Dedifferentiated amniotic fluid mesenchymal stem cell (primary cell): ENCODE measurements at regions not wholly inside any gene's neighbourhood (a gene's known extent, or its start where the extent isn't known, plus 50 kb on each side); places are given as distances from the start of the nearest gene placed in this dataset.
"Not testable (repeated sequence)": the region's sequence is repeated elsewhere in the genome, so short reads cannot be mapped to it uniquely, and the experiment has no call there.

Experiments used
- DNase-seq: peaks from one replicate; pipeline ENCODE4 v3.0.0-alpha.2; 2016; ENCODE audit errors: extremely low spot score

DNA sequence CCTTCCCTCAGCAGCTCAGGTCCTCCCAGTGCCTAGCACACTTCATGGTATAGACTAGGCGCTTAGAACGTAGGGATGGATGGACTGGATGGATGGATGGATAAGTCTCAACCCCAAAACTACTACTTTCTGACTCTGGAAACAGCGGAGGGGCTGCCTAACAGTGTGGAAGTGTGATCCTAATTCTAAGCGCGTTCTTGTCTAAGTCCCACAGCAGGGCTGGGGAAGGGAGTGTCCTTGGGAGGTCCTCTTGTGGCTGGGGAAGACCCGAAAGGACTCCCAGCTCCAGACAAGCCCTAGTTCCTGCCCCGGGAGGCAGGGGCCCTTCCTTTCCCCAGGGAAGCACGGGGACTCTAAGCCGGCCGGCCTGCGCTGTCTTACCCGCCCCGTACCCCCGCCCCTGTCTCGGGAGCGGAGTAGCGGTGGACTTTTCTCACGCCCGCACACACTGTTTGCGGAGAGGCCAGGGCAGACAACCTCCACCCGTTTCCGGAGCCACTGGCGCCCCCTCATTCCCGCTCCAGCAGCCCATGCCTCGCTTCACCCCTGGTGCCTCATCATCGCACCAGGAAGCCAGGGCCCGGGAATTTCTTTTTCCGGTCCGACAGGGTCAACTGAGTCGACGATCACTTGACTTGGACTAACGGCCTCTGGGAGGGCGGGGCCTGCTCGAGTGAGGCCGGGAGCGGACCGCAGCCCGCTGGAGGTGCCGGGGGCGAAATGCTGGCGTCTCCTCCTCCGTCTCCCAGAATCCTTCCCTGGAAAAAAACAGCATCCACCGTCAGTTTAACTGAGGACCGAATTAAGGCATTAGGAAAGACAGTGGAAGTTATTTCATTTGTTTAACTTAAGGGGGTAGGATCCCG, 133.3 kb downstream of the TBC1D2B start:
- DNase-seq, result peak; percentile 45

DNA sequence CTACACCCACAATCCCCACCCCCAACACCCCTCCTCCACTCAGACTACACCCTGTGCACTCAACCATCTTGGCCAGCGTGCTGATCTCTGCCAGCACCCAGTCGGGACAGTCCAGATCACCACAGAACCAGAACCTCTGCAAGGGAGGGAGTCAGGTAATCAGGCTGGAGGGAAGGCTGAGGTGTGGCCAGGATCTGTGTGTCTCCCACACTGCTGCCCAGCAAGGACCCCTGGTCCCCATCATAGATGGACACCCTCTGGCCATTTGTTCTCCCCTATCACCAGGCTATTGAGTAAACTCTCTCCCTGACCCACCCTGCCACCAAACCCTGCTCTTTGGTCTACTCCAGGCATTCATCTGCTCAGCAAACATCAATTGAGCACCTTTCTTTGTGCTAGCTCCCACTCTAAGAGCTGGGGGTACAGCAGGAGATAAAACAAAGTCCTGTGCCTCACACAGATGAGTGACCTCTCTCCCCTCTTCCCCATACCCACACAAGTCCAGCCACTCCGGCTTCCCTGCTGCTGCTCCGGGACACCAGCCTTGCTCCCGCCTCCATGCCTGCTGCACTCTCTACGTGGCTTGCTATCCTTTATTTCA, 134.8 kb downstream of the TBC1D2B start:
- no peak for DNase-seq

DNA sequence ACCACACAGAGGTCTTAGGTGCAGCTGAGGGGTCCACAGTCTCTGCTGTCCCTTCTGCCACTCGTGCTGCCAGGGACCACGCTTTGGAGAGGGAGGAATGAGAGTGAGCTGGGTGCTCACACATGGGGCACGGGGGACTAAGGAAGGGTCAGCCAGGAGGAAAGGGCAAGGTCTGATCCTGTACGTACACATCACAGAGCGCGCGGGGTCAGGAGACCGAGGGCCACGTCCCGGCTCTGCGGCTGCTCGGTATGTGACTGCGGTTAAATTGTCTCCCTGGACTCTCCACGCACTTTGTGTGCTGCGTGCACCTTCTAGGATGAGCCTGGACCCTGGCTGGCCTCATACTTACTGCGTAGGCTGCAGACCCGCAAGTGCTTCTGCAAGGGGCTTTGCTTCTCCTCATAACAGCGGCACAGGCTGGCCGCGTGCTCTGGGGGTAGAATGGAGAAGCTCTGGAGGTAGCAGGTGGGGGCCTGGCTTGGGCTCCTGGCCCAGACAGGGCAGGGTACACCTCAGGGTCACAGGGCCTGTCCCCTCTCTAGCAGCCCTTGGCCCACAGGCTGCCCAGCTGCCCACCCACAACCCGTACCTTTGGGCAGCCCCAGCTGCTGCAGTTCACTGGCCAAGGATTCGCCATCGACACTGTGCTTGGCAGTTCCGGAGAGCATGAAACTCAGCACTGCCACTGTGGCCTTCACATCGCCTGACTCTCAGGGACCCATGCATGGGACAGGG, 136.3 kb downstream of the TBC1D2B start:
- not testable (repeated sequence) for DNase-seq

DNA sequence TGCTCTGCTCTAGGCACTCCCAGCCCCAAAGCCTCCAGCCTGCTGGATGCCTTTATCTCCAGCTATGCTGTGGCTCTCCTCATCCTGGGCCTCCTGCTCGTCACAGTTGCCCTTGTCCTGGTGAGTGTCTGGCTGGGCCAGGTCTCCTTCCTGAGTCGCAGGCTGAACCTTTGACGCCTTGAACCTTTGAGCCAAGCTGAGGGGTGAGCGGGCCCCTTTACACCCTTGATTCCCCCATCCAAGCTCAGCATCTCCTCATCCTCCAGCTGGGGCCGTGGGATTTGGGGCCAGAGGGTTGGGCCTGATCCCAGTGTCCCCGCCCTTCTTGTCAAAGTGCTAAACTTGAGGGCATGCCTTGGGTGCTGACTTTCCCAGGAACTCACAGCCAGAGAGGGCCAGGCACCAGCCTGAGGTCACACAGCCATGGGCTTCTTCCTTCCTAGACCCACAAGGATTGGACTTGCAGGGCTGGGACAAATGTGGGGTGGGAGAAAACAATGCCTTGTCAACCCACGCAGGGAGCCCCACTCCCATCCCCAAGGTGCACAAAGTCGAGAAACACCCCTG, 137.0 kb downstream of the TBC1D2B start:
- no peak for DNase-seq

DNA sequence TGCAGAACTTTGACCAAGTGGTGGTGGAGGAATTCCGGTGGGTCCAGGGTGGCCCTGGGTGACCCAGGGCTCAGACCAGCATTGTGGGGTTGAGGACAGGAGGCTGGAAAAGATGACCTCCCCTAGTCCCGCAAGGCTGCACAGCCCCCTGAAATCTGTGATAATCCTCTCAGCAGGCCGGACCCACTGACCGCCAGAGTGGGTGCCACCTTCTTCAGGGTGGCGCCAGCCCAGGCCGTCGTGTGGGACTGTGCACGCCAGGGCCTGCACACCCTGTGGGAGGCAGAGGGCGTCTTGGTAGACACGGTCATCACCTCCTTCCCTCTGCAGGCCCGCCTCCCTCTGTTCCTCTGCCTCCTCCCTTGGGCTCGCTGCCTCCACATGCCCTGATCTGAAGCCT, 137.7 kb downstream of the TBC1D2B start:
- DNase-seq, result no peak

DNA sequence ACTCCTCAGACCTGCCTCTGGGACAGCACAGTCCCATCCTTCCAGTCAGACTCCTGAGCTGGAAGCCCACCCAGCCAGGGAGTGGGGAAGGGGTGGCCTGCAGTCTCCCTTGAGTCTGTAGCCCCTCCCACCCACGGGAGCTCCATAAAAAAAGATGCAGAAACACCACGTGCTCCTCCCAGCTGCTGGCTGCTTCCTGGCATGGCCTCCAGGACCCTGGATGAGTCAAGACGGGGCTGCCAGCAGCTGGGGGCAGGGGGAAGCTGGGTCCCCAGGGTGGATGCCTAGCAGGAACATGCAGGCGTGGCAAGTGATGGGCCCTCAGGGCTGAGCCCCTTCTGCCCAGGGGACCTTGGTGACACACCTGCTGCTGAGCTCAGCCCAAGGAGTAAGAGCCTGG, 138.5 kb downstream of the TBC1D2B start:
- not testable (repeated sequence) for DNase-seq

DNA sequence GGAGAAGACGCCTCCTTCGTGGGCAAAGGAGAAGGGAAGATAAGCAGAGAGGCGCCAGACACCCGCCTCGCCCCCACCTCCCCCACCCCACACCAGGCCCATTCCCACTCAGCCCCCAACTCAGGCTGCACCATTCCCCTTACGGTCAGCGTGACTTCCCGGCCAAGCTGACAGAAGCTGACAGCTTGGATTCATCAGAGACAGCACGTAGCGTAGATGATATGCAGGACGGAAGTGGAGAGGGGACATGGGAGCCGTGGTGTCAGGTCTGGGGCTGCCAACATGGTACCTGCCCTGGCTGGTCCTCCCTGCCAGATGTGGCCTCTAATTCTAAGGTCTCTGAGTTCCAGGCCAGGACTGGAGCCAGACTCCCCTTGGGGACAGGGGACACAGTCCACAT, 139.0 kb downstream of the TBC1D2B start:
- DNase-seq, result not testable (repeated sequence)

DNA sequence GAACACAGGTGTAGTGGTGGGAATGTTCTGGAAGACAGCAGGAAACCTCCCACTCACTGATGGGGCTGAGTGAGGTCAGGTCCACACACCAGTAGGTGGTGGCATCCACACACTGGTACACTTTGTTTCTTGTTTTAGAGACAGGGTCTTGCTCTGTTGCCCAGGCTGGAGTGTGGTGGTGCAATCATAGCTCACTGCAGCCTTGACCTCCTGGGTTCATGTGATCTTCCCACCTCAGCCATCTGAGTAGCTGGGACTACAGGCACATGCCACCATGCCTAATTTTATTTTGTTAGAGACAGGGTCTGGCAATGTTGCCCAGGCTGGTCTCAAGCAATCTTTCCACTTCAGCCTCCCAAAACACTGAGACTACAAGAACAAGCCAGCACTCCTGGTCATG, 140.9 kb downstream of the TBC1D2B start:
- DNase-seq, result not testable (repeated sequence)

DNA sequence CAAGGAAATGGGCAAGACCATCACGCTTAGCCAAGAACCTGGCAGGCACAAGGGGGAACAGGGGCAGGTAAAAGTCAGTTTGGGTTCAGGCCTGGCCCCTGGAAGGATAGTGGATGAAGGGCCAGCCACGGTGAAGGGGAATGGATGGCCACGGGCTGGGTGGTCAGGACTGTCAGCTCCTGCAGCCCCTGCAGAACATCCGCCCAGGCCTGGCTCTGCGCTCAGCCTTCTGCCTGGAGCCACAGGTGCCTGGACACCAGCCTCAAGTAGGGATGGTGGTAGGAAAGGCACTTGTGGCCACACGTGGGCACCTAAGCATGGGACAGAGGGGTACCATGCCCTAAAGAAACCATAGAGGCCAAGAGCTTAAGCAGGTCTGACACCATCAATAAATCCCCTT, 143.0 kb downstream of the TBC1D2B start:
- not testable (repeated sequence) for DNase-seq

DNA sequence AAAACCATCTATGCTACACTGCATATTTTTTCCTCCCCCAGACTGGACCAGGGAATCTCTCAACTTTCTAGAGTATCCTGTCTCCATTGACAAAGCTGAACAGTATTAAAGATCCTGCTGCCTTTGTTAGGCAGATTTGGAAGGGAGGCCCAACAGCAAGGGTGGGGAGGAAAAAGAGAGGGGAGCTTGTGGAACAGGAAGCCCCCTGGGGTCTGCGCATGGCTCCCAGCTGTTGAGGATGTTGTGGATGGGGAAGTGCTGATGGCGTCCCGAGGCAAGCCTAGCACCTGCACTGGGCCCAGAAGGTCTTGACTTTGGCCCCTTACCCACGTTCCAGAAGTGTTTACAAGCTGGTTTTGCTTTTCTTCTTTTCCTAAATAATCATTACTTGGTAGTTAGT, 146.6 kb downstream of the TBC1D2B start:
- not testable (repeated sequence) for DNase-seq

DNA sequence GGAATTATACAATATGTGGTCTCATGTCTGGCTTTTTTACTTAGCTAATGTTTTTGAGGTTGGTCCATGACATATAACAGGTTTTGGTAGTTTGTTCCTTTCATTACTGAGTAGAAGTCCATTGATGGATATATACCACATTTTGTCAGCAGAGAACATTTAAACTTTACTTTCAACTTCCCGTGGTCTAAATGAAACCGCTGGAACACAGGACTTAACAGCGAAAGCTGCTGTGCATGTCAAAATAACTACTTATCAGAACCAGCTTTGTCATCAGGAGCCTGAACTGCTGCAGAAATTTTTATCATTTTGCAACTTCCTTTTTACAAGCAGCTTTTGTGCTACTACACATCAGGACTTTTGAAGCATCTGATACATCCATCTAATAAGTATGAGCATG, 147.0 kb downstream of the TBC1D2B start:
- DNase-seq, result not testable (repeated sequence)

DNA sequence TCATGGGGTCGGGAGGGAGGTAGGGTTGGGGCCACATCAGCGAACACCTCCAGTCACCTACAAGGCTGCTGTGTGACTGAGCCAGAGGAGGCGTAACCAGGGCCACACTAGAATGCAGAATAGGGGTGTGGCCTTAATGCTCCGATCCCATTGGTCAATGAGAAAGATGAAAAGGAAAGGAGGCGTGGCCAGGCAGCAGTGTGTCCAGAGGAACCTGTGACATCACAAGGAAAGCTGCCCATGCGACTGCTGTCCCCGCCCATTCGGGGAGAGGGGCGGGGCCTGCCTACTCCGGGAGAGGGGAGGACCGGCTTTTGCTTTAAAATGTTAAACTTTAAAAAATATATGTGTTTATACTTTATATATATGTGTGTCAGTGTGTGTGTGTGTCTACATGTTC, 150.7 kb downstream of the TBC1D2B start:
- not testable (repeated sequence) for DNase-seq

DNA sequence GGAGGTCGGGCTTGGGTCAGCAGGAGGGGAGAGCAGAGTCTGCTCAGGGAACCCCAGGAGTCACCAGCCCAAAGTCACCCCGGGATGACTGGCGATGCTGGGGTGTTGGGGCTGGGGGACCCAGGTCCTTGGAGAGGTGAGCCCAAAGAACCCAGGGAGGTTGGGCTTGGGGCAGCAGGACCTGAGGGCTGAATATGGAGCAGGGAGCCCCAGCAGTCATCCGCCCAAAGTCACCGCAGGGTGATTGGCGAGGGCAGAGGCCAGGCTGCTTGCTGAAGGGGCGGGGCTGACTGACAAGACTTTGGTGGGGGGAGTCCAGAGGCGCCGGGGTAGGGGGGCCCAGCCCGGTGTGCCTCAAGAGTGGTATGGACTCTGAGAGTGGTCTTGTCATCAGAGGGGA, 151.2 kb downstream of the TBC1D2B start:
- not testable (repeated sequence) for DNase-seq

DNA sequence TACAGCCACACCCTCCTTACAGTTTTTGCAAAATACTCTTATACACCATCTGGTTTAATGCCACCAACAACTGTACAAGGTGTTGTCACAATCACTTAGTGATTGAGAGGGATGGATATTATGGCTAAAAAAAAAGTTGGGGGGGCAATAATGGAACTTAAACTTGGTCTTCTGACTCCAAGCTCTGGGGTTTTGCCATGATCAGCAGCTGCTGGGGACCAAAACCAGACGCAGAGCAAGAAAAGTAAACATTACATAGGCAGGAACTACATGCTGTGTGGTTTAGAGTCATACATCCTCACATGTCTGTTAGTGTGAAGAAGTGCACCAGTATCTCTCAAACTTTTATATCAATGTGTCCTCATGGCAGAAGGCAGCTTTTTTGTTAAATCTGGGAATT, 152.4 kb downstream of the TBC1D2B start:
- not testable (repeated sequence) for DNase-seq

DNA sequence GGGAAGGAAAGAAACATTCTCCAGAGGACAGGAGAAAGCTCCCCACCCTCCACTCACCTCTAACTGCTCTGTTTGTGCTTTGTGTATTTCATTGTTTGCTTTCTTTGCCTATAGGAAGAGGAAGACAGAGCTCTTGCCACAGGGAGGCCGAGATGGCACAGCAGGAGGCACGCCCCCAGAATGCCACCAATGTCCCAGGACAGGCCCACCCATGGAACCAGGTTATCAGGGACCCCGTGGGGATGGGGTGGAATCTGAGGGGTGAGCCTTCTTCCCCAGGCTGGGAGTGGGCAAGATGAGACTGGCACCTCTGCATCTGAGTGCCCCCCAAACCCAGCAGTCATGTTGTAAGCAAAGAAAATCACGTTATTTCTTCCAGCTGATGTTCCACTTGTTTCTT, 155.8 kb downstream of the TBC1D2B start:
- DNase-seq, result no peak

DNA sequence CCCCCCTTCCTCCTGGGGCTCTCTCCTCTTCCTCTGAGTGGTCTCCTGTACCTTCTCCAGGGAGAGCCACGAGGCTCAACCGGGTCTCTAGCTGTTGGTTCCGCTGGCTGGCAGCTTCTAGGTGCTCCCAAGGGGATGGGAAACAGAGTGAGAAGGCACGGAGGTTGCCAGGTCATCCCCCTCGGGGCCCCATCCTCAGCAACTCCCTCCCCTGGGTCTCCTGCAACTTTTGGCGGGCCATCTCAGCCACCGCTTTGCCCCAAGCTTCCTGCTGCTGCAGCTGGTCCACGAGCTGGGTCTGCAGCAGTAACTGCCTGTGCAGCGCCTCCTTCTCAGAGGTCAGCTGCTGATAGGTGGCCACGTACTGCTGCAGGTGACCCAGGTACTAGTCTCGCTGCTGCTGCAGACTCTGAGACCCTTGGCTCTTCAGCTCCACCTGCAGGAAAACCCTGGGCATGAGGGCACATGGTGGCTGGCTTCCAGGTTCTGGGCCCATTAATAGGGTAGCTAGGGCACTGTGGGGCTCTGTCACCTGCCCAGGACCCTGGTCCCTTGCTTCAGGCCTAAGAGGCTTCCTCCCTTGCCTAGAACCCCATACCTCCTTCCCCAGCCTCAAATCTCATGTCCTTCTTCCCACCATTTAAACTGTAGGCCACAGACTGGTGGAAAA, 160.4 kb downstream of the TBC1D2B start:
- not testable (repeated sequence) for DNase-seq

DNA sequence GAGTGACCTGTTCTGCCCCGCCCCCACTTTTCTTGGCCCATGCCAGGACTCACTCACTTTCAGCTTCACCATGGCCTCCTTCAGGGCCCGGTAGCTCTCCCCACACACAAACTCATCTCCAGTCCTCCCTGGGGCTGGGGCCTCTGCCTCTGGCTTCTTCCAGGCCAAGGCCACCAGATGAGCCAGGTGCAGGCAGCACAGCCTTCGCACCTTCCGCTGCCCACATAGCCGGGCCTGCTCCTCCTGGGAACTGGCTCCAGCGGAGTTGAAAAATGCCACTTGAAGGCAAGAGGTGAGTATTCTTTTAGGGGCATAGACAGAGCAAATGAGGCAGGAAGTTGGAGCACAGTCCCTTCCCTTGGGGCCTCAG, 161.6 kb downstream of the TBC1D2B start:
- DNase-seq, result not testable (repeated sequence)

DNA sequence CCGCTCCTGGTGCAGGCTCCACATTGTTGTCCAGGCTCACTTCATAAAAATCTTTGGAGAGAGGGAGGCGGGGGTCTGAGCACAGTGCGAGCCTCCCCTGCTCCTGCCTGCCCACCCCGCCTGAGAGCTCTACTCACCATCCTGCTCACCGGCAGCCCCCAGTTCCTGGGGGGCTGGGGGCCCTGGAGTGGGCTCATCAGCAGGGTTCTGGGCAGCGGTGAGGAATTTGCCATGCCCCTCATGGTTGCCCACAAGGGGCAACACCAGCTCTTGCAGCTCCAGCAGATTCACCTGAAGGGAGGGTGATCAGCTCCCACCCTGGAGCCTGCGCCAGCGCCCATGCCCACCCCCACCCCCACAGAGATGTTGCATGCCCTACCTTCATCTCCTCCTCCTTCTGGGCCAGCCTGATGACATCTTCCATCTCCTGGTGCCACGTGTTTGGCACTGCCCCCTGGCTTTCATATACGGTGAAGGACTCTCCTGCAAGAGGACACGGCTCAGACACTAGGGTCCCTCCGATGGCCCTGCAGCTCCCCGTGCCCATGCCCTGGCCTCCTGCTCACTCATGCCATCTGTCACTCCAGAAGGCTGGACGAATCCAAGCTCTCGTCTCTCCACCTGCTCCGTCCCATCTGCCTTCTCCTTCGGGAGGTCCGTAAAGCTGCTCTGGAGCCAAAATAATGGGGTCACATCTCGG, 162.1 kb downstream of the TBC1D2B start:
- DNase-seq, result no peak

DNA sequence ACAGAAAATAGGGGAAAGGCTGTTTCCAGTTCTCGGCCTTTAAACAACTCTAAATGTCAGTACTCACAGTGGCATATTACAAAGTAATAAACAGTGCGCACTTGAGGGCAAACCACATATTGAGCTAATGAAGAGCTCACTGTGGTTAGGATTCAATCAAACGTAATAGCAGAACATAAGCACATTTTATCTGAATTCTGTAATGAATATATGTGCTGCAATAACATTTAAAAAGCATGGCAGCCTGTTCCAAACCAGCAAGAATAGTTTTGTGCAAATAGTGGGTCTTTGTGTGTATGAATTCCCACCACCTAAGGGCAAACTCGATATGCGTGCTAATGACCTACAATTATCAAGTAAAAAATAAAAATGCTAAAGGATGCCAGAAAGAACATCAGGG, 163.0 kb downstream of the TBC1D2B start:
- DNase-seq, result not testable (repeated sequence)

DNA sequence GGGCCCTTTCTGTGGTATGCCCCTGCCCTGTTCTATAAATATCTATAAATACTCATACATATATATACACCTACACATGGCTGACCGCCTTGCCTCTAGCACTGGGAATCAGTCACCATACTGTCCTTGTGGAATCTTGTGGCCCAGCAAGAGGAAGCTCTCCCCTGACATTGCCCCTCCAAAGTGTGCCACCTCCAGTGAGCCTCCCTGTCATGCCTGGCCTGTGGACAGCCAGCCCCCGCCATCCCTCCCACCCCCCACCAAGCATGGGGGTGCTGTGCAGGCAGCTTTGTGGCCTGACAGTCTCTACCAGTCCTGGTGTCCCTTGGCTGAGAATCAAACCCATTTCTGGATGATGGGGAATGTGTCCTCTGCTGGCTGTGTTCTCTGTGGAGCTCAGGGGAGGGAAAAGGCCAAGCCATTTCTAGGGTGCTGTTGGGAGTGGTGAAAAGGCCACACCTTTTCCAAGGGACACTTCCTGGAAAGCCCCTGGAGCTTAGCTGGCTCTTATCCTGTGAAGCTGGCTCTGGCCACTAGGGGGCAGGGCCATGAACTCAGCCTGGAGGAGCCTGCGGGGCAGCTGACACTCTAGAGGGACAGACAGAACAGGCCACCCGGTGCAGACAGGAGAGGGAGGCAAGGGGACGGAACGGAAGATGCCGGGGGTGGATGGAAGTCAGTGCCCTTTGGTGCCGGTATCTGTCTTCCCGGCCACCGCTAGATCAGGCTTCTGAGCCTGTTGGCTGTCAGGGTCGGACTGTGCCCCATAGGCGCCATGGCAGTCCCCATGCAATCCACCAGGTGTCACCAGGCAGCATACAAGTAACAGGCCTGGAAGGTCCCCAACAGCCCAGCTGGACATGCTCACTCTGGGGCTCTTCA, 167.2 kb downstream of the TBC1D2B start:
- DNase-seq, result peak; percentile 45
